ENCODE measurements at regions not wholly inside any gene's neighbourhood (a gene's known extent, or its start where the extent isn't known, plus 50 kb on each side); places are given as distances from the start of the nearest gene placed in this dataset.

DNA sequence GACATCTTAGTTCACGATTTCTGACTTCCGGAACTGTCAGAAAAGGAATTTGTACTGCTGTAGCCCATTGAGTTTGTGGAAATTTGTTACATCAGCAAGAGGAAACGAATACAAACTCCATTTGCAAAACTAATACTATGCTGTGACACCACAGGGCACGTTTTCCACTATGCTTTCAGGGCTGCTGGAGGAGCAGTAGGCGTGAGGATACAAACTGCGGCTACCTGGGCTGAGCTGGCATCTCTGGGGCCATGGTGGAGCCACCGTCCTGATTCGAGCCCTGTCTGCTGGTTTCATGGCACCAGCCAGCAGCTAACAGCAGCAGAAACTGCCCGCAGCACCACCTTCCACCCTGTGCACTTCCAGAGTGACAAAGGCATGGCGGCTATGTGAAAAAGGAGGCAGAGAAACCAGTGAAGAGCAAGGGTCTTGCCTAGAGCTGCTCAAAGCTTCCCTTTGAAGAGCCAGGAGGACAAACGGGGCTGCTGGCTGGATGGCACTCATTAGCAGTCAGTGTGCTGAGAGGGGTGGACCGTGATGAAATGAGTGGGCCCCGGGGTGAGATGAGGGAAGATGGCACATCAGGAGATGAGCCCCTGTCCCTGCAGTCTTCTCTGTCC, 58.9 kb upstream of the STX16 start (continued):
- TF ChIP-seq, protein P1, sequence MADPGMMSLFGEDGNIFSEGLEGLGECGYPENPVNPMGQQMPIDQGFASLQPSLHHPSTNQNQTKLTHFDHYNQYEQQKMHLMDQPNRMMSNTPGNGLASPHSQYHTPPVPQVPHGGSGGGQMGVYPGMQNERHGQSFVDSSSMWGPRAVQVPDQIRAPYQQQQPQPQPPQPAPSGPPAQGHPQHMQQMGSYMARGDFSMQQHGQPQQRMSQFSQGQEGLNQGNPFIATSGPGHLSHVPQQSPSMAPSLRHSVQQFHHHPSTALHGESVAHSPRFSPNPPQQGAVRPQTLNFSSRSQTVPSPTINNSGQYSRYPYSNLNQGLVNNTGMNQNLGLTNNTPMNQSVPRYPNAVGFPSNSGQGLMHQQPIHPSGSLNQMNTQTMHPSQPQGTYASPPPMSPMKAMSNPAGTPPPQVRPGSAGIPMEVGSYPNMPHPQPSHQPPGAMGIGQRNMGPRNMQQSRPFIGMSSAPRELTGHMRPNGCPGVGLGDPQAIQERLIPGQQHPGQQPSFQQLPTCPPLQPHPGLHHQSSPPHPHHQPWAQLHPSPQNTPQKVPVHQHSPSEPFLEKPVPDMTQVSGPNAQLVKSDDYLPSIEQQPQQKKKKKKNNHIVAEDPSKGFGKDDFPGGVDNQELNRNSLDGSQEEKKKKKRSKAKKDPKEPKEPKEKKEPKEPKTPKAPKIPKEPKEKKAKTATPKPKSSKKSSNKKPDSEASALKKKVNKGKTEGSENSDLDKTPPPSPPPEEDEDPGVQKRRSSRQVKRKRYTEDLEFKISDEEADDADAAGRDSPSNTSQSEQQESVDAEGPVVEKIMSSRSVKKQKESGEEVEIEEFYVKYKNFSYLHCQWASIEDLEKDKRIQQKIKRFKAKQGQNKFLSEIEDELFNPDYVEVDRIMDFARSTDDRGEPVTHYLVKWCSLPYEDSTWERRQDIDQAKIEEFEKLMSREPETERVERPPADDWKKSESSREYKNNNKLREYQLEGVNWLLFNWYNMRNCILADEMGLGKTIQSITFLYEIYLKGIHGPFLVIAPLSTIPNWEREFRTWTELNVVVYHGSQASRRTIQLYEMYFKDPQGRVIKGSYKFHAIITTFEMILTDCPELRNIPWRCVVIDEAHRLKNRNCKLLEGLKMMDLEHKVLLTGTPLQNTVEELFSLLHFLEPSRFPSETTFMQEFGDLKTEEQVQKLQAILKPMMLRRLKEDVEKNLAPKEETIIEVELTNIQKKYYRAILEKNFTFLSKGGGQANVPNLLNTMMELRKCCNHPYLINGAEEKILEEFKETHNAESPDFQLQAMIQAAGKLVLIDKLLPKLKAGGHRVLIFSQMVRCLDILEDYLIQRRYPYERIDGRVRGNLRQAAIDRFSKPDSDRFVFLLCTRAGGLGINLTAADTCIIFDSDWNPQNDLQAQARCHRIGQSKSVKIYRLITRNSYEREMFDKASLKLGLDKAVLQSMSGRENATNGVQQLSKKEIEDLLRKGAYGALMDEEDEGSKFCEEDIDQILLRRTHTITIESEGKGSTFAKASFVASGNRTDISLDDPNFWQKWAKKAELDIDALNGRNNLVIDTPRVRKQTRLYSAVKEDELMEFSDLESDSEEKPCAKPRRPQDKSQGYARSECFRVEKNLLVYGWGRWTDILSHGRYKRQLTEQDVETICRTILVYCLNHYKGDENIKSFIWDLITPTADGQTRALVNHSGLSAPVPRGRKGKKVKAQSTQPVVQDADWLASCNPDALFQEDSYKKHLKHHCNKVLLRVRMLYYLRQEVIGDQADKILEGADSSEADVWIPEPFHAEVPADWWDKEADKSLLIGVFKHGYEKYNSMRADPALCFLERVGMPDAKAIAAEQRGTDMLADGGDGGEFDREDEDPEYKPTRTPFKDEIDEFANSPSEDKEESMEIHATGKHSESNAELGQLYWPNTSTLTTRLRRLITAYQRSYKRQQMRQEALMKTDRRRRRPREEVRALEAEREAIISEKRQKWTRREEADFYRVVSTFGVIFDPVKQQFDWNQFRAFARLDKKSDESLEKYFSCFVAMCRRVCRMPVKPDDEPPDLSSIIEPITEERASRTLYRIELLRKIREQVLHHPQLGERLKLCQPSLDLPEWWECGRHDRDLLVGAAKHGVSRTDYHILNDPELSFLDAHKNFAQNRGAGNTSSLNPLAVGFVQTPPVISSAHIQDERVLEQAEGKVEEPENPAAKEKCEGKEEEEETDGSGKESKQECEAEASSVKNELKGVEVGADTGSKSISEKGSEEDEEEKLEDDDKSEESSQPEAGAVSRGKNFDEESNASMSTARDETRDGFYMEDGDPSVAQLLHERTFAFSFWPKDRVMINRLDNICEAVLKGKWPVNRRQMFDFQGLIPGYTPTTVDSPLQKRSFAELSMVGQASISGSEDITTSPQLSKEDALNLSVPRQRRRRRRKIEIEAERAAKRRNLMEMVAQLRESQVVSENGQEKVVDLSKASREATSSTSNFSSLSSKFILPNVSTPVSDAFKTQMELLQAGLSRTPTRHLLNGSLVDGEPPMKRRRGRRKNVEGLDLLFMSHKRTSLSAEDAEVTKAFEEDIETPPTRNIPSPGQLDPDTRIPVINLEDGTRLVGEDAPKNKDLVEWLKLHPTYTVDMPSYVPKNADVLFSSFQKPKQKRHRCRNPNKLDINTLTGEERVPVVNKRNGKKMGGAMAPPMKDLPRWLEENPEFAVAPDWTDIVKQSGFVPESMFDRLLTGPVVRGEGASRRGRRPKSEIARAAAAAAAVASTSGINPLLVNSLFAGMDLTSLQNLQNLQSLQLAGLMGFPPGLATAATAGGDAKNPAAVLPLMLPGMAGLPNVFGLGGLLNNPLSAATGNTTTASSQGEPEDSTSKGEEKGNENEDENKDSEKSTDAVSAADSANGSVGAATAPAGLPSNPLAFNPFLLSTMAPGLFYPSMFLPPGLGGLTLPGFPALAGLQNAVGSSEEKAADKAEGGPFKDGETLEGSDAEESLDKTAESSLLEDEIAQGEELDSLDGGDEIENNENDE (IDR thresholded peaks at IDR 0.05; ENCODE audit: insufficient replicate concordance, low read length), result no peak

Measured in H1 (cell line).